Sigmoid colon (tissue), 4 donors: ENCODE measurements at regions not wholly inside any gene's neighbourhood (a gene's known extent, or its start where the extent isn't known, plus 50 kb on each side); places are given as distances from the start of the nearest gene placed in this dataset.

ENCODE experiments used
- CTCF ChIP-seq, 4 experiments: fragments of 450-650 bp in 3 of 4; fragments of 200-600 bp in 1 of 4; IDR thresholded peaks; one replicate each; pipeline ENCODE4 v1.5.1; 2016 to 2019; ENCODE audit warnings: antibody characterized with exemption in 4 of 4, mild to moderate bottlenecking in 3 of 4, moderate library complexity in 2 of 4
- EP300 ChIP-seq, 4 donors: sonication (generic); formaldehyde crosslinking; IDR thresholded peaks; one replicate each; pipeline ENCODE4 v1.6.1; 2017; ENCODE audit warnings: antibody characterized with exemption in 4 of 4
- POLR2A ChIP-seq, 2 donors: fragments of 450-650 bp; IDR thresholded peaks; one replicate each; pipeline ENCODE4 v1.6.1; 2016; ENCODE audit warnings: antibody characterized with exemption in 2 of 2, mild to moderate bottlenecking in 2 of 2, moderate library complexity in 2 of 2
- POLR2AphosphoS5 ChIP-seq, 4 donors: sonication (generic); formaldehyde crosslinking; IDR thresholded peaks; one replicate each; pipeline ENCODE4 v1.6.1; 2017; ENCODE audit warnings: antibody characterized with exemption in 4 of 4

GRCh38 chr9:12069366-12069765 is 623.8 kb upstream of the TYRP1 start:
- no peak for TF ChIP-seq POLR2A (IDR thresholded peaks at IDR 0.05)
- TF ChIP-seq CTCF (IDR thresholded peaks at IDR 0.05), result no peak
- no peak for TF ChIP-seq POLR2AphosphoS5 (IDR thresholded peaks at IDR 0.05)
- no peak for TF ChIP-seq EP300 (IDR thresholded peaks at IDR 0.05)
